ENCODE measurements at regions not wholly inside any gene's neighbourhood (a gene's known extent, or its start where the extent isn't known, plus 50 kb on each side); places are given as distances from the start of the nearest gene placed in this dataset.
"Not testable (repeated sequence)": the region's sequence is repeated elsewhere in the genome, so short reads cannot be mapped to it uniquely, and the experiment has no call there.

DNA sequence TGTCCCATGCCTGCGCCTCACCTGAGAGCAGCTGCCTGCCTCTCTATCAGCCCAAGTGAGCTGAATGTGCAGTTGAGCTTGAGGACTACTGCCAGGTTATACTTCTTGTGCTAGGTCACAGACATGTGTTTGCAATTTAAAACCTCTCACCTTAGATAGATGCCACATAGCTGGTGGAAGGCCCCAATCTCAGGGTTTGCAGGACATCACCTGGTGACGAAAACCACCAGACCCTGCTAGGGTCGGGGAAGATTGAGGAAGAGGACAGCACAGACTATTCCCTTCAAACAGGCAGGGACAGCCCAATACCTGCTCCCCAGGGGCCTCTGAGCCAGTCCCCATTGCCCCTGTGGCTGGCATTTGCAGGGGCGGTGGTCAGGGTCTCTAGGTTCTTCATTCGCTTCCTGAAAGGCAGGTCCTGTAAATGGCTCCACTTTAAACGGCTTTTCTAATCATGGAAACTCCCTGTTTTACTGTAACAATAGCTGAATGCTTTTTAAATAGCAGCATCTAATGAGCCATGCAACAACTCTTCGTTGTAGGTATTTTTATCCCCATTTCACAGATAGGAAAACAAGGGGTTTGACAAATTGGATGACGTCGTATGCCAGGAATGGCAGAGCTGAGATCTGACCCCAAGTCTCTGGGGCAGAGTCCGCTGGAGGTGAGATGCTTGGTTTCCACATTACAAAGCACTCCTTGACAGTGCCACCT lies 80.1 kb downstream of the EMX2 start:
- H3K27me3 Mint-ChIP-seq = peaks cover 6% of the 10 kb centered on the region
- no peaks in the 10 kb centered on the region for H3K36me3 Mint-ChIP-seq (ENCODE audit: low read depth)
- ChIA-PET CTCF (no interaction called here), POLR2A (no interaction called here)
- no peak for DNase-seq
- no peaks in the 10 kb centered on the region for H3K9me3 Mint-ChIP-seq
- intact Hi-C loops (cut with micrococcal nuclease) = no loop called here
- H3K27ac Mint-ChIP-seq = no peak overlapping the region
- H3K4me1 Mint-ChIP-seq = no peaks in the 10 kb centered on the region
- no peak for ATAC-seq (ENCODE audit: low read depth)
- H3K4me3 Mint-ChIP-seq = no peak overlapping the region
- no peak for TF ChIP-seq CTCF (IDR thresholded peaks at IDR 0.05)

GRCh38 chr10:117626228-117626627 lies 83.7 kb downstream of the EMX2 start:
- Mint-ChIP-seq H3K27ac (no peak overlapping the region), H3K36me3 (ENCODE audit: low read depth) (no peaks in the 10 kb centered on the region), H3K4me1 (no peaks in the 10 kb centered on the region), H3K27me3 (peaks cover 4% of the 10 kb centered on the region), H3K9me3 (no peaks in the 10 kb centered on the region), H3K4me3 (no peak overlapping the region)
- no peak for TF ChIP-seq CTCF (IDR thresholded peaks at IDR 0.05)
- intact Hi-C loops (cut with micrococcal nuclease) = no loop called here
- ChIA-PET POLR2A (no interaction called here), CTCF (no interaction called here)
- ATAC-seq (ENCODE audit: low read depth) = no peak
- no peak for DNase-seq

- no peaks in the 10 kb centered on the region for H3K9me3 Mint-ChIP-seq
- TF ChIP-seq CTCF (IDR thresholded peaks at IDR 0.05) = no peak
- DNase-seq (no peak), ATAC-seq (ENCODE audit: low read depth) (no peak)
- ChIA-PET POLR2A (no interaction called here), CTCF (no interaction called here)
- no peak overlapping the region for H3K27ac Mint-ChIP-seq
- intact Hi-C loops (cut with micrococcal nuclease) = no loop called here
- no peak overlapping the region for H3K4me3 Mint-ChIP-seq
- H3K4me1 Mint-ChIP-seq = no peaks in the 10 kb centered on the region
- peaks cover 4% of the 10 kb centered on the region for H3K27me3 Mint-ChIP-seq
- H3K36me3 Mint-ChIP-seq (ENCODE audit: low read depth) = no peaks in the 10 kb centered on the region
These were observed 85.0 kb downstream of the EMX2 start for GRCh38 chr10:117627561-117627960.

- H3K4me3 Mint-ChIP-seq; ATAC-seq (ENCODE audit: low read depth); CTCF ChIA-PET; intact Hi-C loops (cut with micrococcal nuclease); DNase-seq; H3K36me3 Mint-ChIP-seq (ENCODE audit: low read depth); POLR2A ChIA-PET; H3K27ac Mint-ChIP-seq; H3K27me3 Mint-ChIP-seq; H3K9me3 Mint-ChIP-seq; H3K4me1 Mint-ChIP-seq: not testable (repeated sequence)
These were observed 87.2 kb downstream of the EMX2 start for GRCh38 chr10:117629717-117630116.

DNA sequence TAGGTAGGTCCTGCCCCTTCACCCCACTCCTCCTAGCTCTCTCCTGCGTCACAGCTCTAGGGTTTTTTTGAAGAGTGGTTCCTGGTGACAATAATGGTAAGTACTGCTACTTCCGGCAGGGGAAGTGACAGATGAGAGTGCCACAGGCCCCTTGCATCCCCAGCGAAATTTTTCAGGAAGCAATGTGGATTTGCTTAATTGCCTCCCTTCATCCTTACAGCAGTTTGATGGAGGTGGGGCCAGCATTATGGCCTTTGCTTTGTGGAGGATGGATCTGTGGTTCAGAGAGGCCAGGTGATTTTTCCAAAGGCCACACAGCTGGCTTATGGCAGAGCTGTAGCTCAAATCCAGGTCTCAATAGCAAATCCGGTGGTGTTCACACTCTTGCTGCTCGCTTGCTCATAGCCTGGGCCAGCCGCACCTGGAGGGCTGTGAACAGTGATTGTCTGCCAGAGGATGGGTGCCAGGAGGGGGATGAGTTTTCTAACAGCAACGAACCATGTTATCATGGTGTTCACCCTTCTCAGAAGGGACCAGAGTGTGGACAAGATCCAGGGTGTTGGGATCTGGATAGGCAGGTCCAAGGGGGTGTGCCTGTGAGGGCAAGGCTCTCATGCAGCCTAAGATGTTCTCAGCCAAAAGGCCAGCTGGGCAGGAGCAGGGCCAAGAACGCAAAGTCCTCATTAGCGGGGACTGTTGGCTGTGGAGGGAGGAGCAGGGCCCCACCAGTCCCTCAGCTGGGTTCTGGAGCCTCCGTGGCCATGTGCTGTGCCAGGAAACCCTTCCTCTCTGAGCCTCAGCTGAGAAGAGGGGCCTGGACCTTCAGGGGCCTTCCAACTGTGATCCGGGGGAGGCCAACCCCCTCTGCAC lies 89.0 kb downstream of the EMX2 start:
- no peaks in the 10 kb centered on the region for H3K36me3 Mint-ChIP-seq (ENCODE audit: low read depth)
- H3K4me1 Mint-ChIP-seq = no peaks in the 10 kb centered on the region
- intact Hi-C loops (cut with micrococcal nuclease) = no loop called here
- H3K27me3 Mint-ChIP-seq = peaks cover 7% of the 10 kb centered on the region
- POLR2A ChIA-PET = no interaction called here
- no peaks in the 10 kb centered on the region for H3K9me3 Mint-ChIP-seq
- ATAC-seq (ENCODE audit: low read depth) (no peak), DNase-seq (no peak)
- no peak overlapping the region for H3K27ac Mint-ChIP-seq
- no peak overlapping the region for H3K4me3 Mint-ChIP-seq
- no peak for TF ChIP-seq CTCF (IDR thresholded peaks at IDR 0.05)
- CTCF ChIA-PET = no interaction called here

Data from activated B cell treated with CpG ODN at 0.5 μM for 24 hours (primary cell).